ENCODE measurements at regions not wholly inside any gene's neighbourhood (a gene's known extent, or its start where the extent isn't known, plus 50 kb on each side); places are given as distances from the start of the nearest gene placed in this dataset.

DNA sequence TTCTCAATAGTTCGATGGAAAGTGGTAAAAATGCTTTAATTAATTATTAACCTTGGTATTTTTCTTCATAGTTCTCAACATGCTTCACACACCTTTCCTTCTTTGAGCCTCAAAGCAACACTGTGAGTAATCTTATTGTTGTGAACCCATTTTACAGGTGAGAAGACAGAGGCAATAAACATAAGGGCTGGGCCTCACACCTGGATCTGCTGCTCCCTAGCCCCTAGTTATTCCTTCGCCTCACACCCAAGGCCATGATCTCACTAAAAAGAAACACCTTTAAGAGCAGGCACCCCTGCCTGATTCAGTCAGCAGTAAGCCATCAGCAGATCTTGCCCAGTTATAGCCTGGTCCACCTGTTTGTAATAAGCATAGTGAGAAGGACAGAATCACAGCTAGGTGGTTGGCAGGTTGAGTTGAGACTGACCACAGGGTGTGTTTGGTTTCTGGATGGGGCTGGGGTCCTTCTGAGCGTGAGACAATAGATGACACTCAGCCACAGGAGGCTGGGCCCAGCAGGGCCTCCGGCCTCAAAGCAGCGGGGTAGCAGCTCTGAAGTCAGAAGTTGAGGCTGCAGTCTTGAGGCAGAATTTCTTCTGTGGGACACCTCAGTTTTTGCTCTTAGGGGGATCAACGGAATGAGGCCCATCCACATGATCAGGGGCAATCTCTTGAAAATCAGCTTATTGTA is 203.9 kb downstream of the RHOU start:
- H3K27ac ChIP-seq (ENCODE audit: low read length): no peak overlapping the region
- no peak overlapping the region for H3K4me3 ChIP-seq (ENCODE audit: low read length)

DNA sequence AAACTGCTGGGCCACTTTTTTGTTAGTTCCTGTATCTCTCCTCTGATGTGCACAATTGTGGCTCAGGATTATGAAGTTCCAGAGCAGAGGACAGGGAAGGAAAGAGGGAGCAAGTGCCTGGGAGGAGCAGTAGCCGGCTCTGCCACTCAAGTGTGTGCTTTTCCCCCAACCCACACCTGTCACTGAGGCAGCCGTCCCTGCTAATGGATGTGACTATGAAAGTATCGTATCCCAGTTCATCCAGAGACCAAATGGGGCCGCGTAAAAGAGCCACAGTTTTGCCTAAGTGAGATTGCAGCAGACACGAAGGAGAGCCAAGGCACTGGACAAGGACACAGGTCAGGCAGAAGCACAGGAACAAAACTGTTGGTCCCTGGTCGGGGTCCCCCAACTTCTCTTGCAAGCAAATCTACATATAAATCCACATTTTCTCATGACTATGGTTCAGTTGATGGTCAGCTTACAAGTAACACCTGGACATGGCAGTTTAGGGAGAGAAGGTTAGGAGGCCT is 204.7 kb downstream of the RHOU start:
- Histone ChIP-seq H3K36me3 (ENCODE audit: control insufficient read depth, insufficient read depth, low read length) (no peaks in the 10 kb centered on the region), H3K27ac (ENCODE audit: low read length) (no peak overlapping the region), H3K4me3 (ENCODE audit: low read length) (no peak overlapping the region), H3K4me1 (ENCODE audit: control insufficient read depth, insufficient read depth, low read length) (peaks cover 47% of the 10 kb centered on the region), H3K27me3 (ENCODE audit: control insufficient read depth, insufficient read depth, low read length) (no peaks in the 10 kb centered on the region), H3K9me3 (ENCODE audit: control insufficient read depth, insufficient read depth, low read length) (no peaks in the 10 kb centered on the region)
- intact Hi-C loops (cut with micrococcal nuclease): no loop called here
- no peak for DNase-seq
- H3K27ac Mint-ChIP-seq: no peak overlapping the region
- 97% methylated on average over 6 of the region's 7 CpGs for WGBS (ENCODE audit: insufficient coverage)
- TF ChIP-seq, protein P1, sequence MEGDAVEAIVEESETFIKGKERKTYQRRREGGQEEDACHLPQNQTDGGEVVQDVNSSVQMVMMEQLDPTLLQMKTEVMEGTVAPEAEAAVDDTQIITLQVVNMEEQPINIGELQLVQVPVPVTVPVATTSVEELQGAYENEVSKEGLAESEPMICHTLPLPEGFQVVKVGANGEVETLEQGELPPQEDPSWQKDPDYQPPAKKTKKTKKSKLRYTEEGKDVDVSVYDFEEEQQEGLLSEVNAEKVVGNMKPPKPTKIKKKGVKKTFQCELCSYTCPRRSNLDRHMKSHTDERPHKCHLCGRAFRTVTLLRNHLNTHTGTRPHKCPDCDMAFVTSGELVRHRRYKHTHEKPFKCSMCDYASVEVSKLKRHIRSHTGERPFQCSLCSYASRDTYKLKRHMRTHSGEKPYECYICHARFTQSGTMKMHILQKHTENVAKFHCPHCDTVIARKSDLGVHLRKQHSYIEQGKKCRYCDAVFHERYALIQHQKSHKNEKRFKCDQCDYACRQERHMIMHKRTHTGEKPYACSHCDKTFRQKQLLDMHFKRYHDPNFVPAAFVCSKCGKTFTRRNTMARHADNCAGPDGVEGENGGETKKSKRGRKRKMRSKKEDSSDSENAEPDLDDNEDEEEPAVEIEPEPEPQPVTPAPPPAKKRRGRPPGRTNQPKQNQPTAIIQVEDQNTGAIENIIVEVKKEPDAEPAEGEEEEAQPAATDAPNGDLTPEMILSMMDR (IDR thresholded peaks at IDR 0.05): no peak
- no peaks in the 10 kb centered on the region for H3K9me3 Mint-ChIP-seq
- no peaks in the 10 kb centered on the region for H3K27me3 Mint-ChIP-seq (ENCODE audit: low read depth in 2 of 2)
- no peak overlapping the region for H3K4me3 Mint-ChIP-seq
- no peaks in the 10 kb centered on the region for H3K36me3 Mint-ChIP-seq
- H3K4me1 Mint-ChIP-seq: peaks cover 33 to 42% of the 10 kb centered on the region in 2 donors
- ATAC-seq: no peak

More for the DNA sequence above, 203.9 kb downstream of the RHOU start:
- Mint-ChIP-seq H3K4me1 (peaks cover 33 to 42% of the 10 kb centered on the region in 2 donors), H3K4me3 (no peak overlapping the region), H3K27me3 (ENCODE audit: low read depth in 2 of 2) (no peaks in the 10 kb centered on the region), H3K27ac (peak overlapping the region; percentile 51 to 74), H3K9me3 (no peaks in the 10 kb centered on the region), H3K36me3 (no peaks in the 10 kb centered on the region)
- ATAC-seq (no peak), DNase-seq (no peak)
- Histone ChIP-seq H3K9me3 (ENCODE audit: control insufficient read depth, insufficient read depth, low read length) (no peaks in the 10 kb centered on the region), H3K36me3 (ENCODE audit: control insufficient read depth, insufficient read depth, low read length) (no peaks in the 10 kb centered on the region), H3K4me1 (ENCODE audit: control insufficient read depth, insufficient read depth, low read length) (peaks cover 47% of the 10 kb centered on the region), H3K27me3 (ENCODE audit: control insufficient read depth, insufficient read depth, low read length) (no peaks in the 10 kb centered on the region)
- intact Hi-C loops (cut with micrococcal nuclease): no loop called here
- TF ChIP-seq, protein P1 (IDR thresholded peaks at IDR 0.05): no peak
- 91% methylated on average over 5 of the region's 6 CpGs for WGBS (ENCODE audit: insufficient coverage)

DNA sequence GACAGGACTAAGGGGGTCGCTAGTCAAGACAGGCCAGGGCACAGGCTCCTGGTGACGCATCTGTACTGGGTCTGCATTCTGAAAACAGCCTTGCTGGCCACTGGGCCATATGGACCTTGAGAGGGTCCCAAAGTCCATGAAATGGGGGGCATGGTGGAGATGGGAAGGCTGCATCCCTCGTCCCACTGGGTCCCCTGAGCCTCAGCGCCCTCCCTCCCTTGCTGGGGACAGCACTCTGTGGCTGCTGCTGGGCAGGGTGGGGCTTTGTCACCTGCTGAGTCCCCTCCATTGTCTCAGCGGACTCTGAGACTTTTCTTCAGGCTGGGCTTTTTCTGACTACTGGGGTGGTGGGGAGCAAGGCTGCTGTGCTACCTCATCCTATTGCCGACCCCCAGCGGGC is 205.2 kb downstream of the RHOU start:
- ATAC-seq (no peak), DNase-seq (no peak)
- Histone ChIP-seq H3K27ac (ENCODE audit: low read length) (no peak overlapping the region), H3K36me3 (ENCODE audit: control insufficient read depth, insufficient read depth, low read length) (no peaks in the 10 kb centered on the region), H3K4me3 (ENCODE audit: low read length) (no peak overlapping the region), H3K9me3 (ENCODE audit: control insufficient read depth, insufficient read depth, low read length) (no peaks in the 10 kb centered on the region), H3K27me3 (ENCODE audit: control insufficient read depth, insufficient read depth, low read length) (no peaks in the 10 kb centered on the region), H3K4me1 (ENCODE audit: control insufficient read depth, insufficient read depth, low read length) (peaks cover 47% of the 10 kb centered on the region)
- no peaks in the 10 kb centered on the region for H3K9me3 Mint-ChIP-seq
- H3K4me1 Mint-ChIP-seq: peaks cover 33 to 42% of the 10 kb centered on the region in 2 donors
- H3K27me3 Mint-ChIP-seq (ENCODE audit: low read depth in 2 of 2): no peaks in the 10 kb centered on the region
- 89% methylated on average over 4 of the region's 7 CpGs for WGBS (ENCODE audit: insufficient coverage)
- TF ChIP-seq, protein P1 (IDR thresholded peaks at IDR 0.05): no peak
- no peaks in the 10 kb centered on the region for H3K36me3 Mint-ChIP-seq
- no peak overlapping the region for H3K27ac Mint-ChIP-seq
- intact Hi-C loops (cut with micrococcal nuclease): no loop called here
- H3K4me3 Mint-ChIP-seq: no peak overlapping the region

DNA sequence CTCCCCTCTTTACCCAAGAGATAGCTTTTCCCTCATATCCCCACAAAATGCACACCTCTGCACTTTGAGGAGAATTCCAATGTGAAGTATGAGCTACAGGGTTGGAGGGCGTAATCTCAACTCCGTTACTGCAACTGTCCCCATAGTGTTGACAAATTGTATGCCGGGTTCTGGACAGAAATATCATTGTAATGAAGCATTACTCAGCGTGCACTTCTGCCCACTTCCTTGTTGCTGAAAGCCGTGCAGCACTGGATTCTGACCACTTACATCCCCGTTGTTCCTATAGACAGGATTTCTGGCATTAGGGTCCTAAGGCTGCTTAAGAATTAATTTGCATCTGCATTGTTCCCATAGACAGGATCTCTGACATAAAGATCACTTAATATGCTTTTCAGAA is 205.6 kb downstream of the RHOU start:
- no peaks in the 10 kb centered on the region for H3K9me3 ChIP-seq (ENCODE audit: control insufficient read depth, insufficient read depth, low read length)
- TF ChIP-seq, protein P1 (IDR thresholded peaks at IDR 0.05): no peak
- intact Hi-C loops (cut with micrococcal nuclease): no loop called here
- H3K4me1 ChIP-seq (ENCODE audit: control insufficient read depth, insufficient read depth, low read length): peaks cover 43% of the 10 kb centered on the region
- H3K4me3 ChIP-seq (ENCODE audit: low read length): no peak overlapping the region
- Mint-ChIP-seq H3K36me3 (no peaks in the 10 kb centered on the region), H3K27ac (no peak overlapping the region), H3K4me1 (peaks cover 32 to 39% of the 10 kb centered on the region in 2 donors), H3K4me3 (no peak overlapping the region), H3K9me3 (no peaks in the 10 kb centered on the region), H3K27me3 (ENCODE audit: low read depth in 2 of 2) (no peaks in the 10 kb centered on the region)
- WGBS (ENCODE audit: insufficient coverage): 53% methylated on average over 6 of the region's 6 CpGs
- H3K36me3 ChIP-seq (ENCODE audit: control insufficient read depth, insufficient read depth, low read length): no peaks in the 10 kb centered on the region
- no peaks in the 10 kb centered on the region for H3K27me3 ChIP-seq (ENCODE audit: control insufficient read depth, insufficient read depth, low read length)
- ATAC-seq (no peak), DNase-seq (no peak)
- H3K27ac ChIP-seq (ENCODE audit: low read length): no peak overlapping the region
